GM18498 (cell line): ENCODE measurements at regions not wholly inside any gene's neighbourhood (a gene's known extent, or its start where the extent isn't known, plus 50 kb on each side); places are given as distances from the start of the nearest gene placed in this dataset.
"Not testable (repeated sequence)": the region's sequence is repeated elsewhere in the genome, so short reads cannot be mapped to it uniquely, and the experiment has no call there.

Experiments
- ATAC-seq: cut with Tn5 transposase; IDR thresholded peaks from one replicate; pipeline ENCODE4 v1.9.1; 2021; ENCODE audit warnings: mild to moderate bottlenecking, moderate library complexity; ENCODE audit not compliant: unreplicated experiment

DNA sequence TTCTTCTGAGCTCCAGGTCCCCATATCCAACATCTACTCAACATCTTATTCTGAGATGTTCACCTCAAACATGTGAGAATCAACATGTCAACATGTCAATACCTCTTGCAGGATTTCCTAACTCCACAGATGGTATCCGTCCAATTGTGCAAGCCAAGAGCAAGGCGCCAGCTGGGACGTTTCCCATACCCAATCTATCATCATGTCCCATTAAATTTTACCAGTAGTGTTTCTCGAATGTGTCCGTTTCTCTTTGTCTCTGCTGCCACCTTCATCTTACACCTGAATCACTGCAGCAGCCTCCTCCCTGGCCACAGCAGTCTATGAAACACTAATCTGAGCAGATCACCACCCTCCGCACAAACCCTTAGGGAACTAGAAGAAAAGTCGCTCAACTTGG, 78.0 kb upstream of the RPS6KA2 start:
- no peak for ATAC-seq

DNA sequence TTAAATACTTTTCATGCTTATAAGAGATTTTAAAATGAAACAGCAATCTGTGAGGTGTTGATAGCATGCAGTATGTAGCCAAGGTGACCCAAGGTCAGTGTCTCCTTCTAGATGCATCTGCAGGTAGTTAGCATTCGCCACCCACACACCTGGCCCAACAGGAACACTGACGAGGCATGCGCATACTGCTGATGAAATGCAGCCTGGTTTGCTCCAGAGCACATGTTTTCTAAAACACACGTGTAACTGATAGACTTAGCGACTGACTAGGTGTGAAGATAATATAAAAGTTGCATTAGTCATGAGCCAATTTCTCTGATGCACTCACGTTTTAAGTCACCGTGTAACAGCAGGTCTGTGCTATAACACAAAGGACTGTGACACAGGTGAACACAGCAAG, 77.1 kb upstream of the RPS6KA2 start:
- ATAC-seq: no peak

DNA sequence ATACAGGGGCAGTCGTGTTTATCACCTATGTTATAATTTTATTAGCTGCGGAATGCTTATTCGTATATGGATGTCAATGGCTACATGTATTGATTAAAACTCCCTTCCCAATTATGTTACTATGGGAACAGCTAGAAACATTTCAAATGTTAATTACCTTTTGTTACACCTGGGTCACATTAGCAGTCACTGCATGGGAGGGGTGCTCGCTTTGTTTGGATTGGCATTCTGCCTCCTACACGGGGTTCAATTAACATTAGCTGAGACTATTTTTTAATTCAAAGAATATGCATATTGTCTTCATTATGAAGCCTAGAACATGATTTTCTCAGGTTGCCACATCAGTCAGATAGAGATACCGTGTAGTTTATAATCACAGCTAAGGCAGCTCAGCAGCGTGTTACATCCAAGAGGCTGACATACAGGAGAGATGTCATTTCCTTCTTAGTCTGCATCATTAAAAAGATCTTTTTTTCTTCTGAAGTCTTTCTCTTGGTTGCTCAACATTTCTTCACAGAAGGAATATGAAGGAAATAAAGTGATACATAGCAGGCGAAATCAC, 76.2 kb upstream of the RPS6KA2 start:
- ATAC-seq: no peak

DNA sequence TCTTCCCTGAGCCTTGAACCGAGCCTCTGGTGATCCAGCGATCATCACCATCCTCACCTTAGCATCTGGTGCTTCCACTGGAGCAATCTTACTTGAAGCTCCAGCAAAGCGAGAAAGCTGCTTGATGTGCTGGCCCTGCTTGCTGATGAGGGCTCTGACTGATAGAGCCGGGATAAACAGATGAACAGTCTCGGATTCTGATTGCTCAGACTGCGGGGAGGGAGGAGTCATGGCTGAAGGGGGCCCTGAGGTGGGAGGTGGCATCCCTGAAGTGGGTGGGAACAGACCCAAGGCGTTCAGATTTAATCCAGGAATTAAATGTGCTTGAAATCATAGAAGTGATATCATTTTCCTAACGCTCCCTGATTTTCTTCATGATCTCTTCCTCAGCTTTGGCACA, 74.4 kb upstream of the RPS6KA2 start:
- not testable (repeated sequence) for ATAC-seq

DNA sequence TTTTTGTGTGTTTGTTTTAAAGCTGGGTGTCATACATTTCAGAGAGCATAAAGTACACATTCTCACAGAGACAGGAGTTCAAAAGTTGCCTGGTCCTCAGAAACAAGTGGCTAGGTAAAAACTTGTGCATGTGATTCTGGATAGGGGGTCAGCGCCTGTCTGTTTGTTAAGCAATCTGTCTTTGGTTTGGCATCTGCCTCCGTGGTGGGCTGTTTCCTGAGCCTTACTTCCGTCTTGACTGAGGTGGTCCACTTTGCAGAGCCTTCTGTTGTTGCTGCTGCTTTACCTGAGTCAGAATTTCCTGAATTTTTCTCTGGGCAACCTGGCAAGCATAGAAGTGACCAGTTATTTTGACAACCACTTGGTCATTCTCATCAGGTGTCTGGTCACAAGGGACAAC, 73.8 kb upstream of the RPS6KA2 start:
- ATAC-seq: not testable (repeated sequence)

DNA sequence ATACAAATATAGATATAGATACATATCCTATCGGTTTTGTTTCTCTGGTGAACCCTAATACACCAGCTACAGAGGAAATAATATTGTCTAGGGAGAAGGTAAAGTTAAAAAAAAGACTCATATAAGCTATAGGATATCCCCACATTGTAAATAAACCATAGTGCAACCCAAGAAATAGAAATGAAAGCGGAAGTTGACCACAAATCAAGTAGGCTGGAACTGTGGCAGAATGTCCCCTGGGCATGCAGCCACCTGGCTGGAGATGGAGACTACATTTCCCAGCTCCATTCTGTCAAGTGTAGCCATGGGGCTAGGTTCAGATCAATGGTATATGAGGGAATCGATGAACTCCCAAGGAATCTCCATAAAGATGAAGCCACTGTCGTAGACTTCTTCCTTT, 70.1 kb upstream of the RPS6KA2 start:
- ATAC-seq: no peak

DNA sequence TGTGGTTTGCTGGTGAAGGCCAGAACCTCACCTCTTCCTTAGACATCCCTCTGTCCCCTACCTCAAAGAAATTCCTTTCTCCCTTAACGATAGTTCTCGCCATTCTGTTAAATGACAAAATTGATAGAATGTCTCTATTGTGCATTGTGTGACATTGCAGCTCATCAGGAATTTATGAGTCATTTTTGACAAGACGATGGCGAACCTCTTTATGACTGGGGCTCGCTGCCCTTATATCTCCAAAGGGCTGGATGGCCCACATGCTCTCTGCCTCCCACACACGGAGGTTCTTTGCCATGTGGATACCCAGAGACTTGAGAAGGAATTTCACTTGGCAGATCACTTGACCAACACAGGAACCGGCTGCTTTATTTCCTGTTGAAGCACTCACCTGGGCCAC, 66.8 kb upstream of the RPS6KA2 start:
- ATAC-seq: no peak

DNA sequence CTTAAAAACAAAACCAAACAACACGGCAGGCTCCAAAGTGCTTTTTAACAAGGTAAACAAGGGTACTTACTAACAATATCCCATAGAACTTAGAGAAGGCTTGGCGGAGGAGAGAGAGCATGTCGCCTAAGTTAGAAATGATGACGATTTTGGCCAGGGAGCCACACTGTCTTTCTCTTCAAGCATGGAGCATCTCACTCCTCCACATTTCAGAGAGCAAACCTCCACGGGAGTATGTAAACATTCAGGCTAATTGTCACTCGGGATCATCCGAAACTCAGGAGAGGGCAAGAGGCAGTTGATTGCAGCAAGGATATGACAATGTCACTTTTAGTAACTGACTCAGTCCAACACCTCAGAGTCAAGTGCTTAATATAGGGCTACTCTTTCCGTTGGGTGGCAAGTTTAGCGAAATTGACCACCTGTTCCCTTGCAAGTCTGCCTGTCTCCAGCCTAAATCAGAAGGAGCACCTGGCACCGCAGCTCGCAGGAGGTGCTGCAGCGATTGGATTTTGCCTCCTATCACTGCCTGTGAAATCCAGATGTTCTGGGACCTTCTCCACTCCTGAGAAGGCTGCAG, 65.8 kb upstream of the RPS6KA2 start:
- ATAC-seq: no peak

DNA sequence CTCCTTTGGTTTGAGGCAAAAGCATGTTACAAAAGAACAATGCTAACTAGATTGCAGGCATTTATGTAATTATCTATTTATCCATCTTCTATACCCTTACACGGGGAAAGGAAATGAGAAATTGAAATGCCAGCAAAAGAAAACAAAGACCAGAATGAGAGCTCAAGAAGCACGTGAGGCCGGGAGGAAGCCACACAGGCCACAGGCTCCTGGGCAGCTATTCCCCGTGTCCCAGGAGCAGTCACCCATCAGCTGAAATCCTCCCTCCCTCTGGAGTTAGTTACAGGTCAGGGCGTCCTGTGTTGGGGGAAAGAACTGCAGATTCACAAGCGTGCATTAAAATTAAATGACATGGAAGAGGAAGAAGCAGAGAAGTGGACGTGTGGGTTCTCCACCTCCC, 64.7 kb upstream of the RPS6KA2 start:
- no peak for ATAC-seq

DNA sequence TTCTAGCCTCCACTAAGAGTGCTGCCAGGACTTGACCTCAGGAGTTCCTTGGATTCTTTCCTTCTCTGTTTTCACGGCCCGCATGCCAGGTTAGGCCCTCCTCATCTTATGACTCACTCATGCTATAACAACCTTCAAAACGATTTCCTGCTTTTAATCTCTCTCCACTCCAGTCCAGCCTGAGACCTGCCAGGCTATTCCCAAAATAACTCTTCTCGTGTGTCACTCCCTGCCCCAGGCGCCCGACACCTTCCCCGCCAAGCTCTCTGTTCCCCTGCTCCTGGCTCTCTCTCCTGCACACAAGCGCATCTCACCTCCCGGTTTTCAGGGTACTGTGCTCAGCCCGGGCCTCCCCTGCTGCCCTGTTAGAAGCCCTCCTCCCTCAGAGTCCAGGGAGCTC, 64.1 kb upstream of the RPS6KA2 start:
- no peak for ATAC-seq

DNA sequence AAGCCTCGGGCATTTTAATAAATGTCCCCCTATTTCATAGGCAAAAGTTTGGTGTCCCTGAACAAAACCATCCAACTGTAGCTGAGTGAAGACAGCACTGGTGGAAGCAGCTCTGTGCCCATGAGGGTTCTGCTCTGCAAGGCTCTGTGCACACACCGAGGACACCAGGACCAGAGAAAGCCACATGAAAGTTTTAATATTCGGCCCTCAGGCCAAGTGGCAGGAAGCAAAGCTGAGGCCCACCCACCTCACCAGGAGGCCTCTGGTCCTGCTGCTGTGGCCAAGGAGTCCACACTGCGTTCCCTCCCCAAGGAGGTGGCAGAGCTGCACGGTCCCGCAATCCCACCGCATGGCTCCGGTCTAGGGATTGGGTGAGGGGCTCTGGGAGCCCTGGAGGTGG, 62.6 kb upstream of the RPS6KA2 start:
- ATAC-seq: no peak

DNA sequence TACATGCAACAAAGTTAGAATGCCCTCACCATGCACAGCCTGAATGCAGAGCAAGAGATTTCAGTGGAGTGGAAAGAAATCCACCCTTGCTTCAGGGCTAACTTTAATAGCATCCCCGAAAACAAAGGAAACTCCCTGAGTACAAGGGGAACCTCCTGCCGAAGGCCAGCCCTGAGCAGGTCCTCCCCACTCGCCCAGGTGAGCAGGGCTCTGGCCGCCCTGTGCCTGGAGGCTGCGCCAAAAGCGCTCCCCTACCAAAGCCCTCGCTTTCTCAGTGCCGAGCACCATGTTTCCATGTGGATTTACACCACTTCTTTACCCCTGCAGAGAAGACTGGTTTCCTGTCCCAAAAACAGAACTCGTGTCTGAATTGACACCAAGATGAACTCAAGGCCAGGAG, 61.9 kb upstream of the RPS6KA2 start:
- no peak for ATAC-seq

DNA sequence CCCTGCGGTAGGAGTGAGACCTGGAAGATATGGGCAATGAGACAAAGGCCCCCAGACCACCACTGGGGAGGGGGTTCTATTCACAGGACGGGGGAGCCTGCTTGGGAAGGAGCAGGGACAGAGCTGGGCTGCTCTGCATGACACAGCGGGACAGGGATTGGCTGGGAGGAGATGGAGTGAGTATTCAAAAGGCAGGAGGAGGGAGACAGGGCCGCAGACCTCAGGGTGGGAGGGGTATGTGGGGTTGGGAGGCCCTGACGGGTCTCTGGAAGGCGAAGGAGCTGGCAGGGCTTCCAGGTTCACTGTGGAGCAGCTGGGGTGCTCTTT, 60.8 kb upstream of the RPS6KA2 start:
- ATAC-seq: no peak

DNA sequence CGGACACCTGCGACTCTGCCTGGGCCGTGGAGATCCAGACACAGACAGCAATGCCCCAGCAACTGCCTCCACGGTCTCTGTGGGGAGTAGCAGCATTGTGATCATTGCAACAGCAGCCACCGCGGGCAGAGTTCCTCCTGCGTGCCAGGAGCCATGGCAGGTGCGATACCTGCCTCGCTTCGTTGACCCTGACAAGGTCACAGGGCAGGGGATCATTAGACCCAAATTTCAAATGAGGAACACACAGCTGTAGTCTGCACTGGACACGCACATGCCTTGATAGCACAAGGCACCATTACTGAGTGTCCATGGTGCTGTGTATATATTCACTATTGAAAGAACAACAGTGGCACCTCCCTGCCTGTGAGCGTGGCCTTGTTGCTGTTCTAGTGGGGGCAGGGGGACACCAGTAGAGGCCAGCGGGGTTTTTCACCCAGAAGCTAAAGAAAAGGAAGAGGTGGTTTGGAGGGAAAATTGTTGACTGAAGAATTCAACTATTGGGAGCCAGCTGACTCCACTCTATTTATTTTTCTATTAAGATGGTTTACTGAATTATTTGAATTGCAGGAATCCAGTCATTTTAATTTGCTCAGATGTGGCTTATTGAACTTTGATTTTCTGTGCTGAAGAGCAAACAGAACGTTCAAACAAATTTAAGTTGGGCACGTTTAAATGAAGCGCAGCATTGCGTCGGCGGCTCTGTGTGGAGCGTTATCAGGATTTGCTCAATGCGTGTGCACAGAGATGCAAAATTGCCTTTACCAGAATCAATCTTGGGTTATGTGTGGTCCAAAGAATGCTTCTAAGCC, 60.2 kb upstream of the RPS6KA2 start:
- ATAC-seq: no peak

DNA sequence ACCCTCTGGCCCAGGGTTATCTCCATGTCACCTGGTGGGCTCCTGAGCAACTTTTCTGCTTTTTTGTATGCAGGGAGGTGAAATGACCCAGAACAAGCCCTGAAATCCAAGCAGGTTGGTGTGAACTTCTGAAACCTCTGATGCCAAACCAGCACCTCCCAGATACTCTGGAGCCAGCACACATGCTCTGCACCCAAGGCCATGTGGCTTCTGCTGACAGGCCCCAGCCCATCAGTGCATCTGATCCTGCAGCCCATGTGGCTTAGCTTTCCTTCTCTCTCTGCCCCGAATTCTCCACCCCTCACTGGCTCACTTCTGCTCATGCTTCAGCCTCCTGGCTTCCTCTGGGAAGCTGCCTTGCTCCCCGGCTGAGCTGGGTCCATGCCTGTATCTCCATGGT, 59.3 kb upstream of the RPS6KA2 start:
- no peak for ATAC-seq

DNA sequence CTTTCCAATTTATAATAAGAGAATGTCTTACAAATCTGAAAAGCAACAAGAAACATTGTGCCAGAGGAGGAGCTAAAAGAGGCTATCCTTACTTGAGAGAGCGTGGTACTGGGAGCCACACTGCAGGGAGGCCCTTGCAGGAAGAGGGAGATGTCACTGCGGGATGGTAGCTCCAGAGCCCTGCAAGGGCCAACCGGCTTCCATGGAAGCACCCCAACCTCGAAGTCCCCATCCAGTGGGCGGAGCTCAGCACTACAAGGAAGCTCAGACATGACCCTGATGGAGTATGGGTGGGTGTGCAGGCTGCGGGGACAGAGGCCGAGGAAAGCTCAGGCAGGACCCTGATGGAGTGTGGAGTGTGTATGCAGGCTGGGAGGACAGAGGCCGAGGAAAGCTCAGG, 57.8 kb upstream of the RPS6KA2 start:
- ATAC-seq: no peak

DNA sequence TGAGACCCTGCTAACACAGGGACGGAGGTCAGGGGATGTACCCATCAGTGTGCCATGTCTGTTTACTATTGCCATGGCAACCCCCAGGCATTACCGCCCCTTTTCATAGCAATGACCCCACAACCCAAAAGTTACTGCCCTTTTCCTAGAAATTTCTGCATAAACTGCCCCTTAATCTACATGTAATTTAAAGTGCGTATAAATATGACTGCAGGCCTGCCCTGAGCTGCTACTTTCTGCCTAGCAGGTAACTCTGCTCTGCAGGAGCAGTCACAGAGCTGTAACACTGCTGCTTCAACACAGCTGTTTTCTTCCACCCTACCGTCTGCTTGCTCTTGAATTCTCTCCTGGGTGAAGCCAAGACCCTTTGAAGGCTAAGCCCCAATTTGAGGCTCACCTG, 57.1 kb upstream of the RPS6KA2 start:
- ATAC-seq: no peak

DNA sequence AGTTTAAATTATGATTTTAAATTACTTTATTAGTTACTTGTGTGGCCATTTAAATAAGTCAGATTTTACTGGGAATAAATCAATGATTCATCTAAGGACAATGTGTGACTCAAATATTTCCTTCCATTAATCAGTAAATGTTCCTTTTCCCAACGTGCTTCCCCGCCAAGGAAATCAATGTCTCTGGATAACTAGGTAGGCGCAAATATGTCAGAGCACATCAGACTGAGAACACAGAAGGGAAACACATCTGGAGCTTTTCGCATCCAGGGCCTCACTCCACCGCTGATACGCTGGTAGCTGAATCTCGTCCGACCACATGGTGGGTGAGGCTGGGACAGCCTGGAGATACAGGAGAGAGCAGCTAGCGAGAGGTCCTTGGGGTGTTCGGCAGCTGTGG, 56.4 kb upstream of the RPS6KA2 start:
- no peak for ATAC-seq

DNA sequence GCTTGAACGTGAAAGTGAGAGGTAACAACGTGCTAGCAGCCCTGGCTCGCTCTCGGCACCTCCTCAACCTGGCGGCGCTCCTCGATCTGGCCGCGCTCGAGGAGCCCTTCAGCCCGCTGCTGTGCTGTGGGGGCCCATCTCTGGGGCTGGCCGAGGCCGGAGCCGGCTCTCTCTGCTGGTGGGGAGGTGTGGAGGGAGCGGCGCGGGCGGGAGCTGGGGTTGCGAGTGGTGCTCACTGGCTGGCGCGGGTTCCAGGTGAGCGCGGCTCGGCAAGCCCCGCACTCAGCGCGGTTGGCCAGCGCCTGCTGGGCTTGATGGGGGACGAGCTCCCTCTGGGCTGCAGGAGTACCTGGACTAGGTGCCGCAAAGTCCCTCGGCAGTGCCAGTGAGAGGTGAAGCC, 52.5 kb upstream of the RPS6KA2 start:
- ATAC-seq: no peak

DNA sequence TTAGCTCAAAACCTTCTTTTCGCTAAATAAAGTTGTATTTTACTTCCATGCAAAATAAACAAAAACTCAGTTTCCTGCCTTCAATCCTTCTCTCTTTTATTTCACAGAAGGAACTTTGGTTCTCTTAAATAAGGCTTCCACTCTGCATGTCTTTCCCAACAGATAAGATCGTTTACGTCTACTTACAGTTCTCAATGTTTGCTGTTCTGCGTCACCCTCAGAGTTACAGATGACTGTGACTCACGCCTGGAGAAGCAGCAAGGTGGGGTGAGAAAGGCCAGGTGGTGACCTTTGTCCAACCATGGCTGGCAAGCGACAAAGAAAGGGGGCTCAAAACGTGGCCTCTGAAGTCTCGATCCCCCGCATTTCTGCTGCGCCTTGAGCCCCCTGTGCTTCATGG, 51.4 kb upstream of the RPS6KA2 start:
- ATAC-seq: no peak

DNA sequence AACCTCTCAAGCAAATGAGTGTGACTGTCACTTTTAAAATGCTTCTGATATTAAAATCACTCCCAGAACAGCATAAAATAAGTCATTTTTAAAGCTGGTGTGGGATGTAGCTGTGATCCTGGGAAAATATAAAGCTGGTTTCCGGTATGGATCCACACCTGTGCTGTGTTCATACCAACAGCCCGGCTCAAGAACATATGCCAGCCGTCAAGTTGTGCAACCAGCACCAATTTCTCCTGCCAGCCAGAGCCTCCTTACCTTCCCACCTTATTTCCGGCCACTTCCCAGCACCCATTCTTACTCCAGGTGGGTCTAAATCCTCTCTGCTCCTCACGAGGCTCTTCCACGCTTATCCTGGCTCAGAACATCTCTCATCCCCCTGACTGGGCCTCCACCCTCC, 50.9 kb upstream of the RPS6KA2 start:
- no peak for ATAC-seq
